ENCODE measurements at regions not wholly inside any gene's neighbourhood (a gene's known extent, or its start where the extent isn't known, plus 50 kb on each side); places are given as distances from the start of the nearest gene placed in this dataset.

DNA sequence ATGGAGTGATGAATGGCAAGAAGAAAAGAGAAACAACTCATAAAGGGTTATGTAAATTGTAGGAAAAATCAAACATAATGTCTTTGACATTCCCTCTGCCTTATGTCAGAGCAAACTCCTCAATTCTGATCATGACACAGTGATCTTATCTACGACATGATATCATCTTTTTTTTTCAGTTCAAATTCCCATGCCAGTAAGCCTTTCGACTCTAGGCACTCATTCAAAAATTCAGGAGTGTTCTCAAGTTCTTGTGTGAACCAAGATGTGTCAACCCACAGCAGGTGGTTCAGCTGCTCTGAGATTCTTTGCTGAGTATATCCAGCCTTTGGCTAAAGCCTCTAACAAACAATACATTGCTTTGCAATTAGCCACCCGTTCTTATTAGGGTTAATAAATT is 97.1 kb upstream of the ESRRG start (continued):
- TF ChIP-seq HNF4G (IDR thresholded peaks at IDR 0.05) (no peak), NR2F2 (IDR thresholded peaks at IDR 0.05) (no peak)

GRCh38 chr1:216818284-216818683 is 95.1 kb upstream of the ESRRG start:
- no peaks in the 10 kb centered on the region for H3K9me3 ChIP-seq (ENCODE audit: control insufficient read depth in 4 of 4, low read length in 3 of 4)
- H3K4me1 ChIP-seq (ENCODE audit: control insufficient read depth in 4 of 4, insufficient read depth in 4 of 4, low read length in 3 of 4), result no peaks in the 10 kb centered on the region
- TF ChIP-seq CTCF (IDR thresholded peaks at IDR 0.05; ENCODE audit: low read depth, low read length, missing input control), result no peak
- TF ChIP-seq EGR1 (IDR thresholded peaks at IDR 0.05; ENCODE audit: low read depth in 2 of 2), result no peak
- no peak for TF ChIP-seq RAD21 (IDR thresholded peaks at IDR 0.05)
- TF ChIP-seq JUND (IDR thresholded peaks at IDR 0.05), result no peak
- no peak for TF ChIP-seq REST (IDR thresholded peaks at IDR 0.05)
- TF ChIP-seq HNF4A (conservative IDR thresholded peaks at IDR 0.05), result no peak
- no peak for TF ChIP-seq ATF3 (IDR thresholded peaks at IDR 0.05)
- no peak for TF ChIP-seq FOXA2 (IDR thresholded peaks at IDR 0.05)
- no peak for TF ChIP-seq SP1 (IDR thresholded peaks at IDR 0.05)
- no peak for TF ChIP-seq ZBTB33 (IDR thresholded peaks at IDR 0.05)
- TF ChIP-seq, protein P1, sequence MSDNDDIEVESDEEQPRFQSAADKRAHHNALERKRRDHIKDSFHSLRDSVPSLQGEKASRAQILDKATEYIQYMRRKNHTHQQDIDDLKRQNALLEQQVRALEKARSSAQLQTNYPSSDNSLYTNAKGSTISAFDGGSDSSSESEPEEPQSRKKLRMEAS (IDR thresholded peaks at IDR 0.05), result no peak
- TF ChIP-seq NR2F2 (IDR thresholded peaks at IDR 0.05), result no peak
- TF ChIP-seq RXRA (IDR thresholded peaks at IDR 0.05), result no peak
- TF ChIP-seq TAF1 (conservative IDR thresholded peaks at IDR 0.05), result no peak
- no peak for TF ChIP-seq FOXA1 (IDR thresholded peaks at IDR 0.05)
- peaks cover 0 to 5% (median 0%) of the 10 kb centered on the region in 4 donors for H3K27me3 ChIP-seq (ENCODE audit: control insufficient read depth in 4 of 4, insufficient read depth in 4 of 4, low read length in 3 of 4)
- WGBS, result 87% methylated on average over 1 of the region's 1 CpG
- H3K4me3 ChIP-seq (ENCODE audit: low read depth in 1 of 3, low read length in 3 of 3), result no peak overlapping the region
- no peak for DNase-seq (ENCODE audit: low spot score)
- no peak overlapping the region for H3K27ac ChIP-seq (ENCODE audit: low read depth in 1 of 2, low read length in 2 of 2)
- H3K9ac ChIP-seq (ENCODE audit: low read depth in 1 of 2, low read length in 2 of 2), result no peak overlapping the region
- no peaks in the 10 kb centered on the region for H3K36me3 ChIP-seq (ENCODE audit: control insufficient read depth in 4 of 4, insufficient read depth in 3 of 4, low read depth in 1 of 4, low read length in 3 of 4)
